Upper lobe of right lung (tissue), 1 donor: ENCODE measurements at regions not wholly inside any gene's neighbourhood (a gene's known extent, or its start where the extent isn't known, plus 50 kb on each side); places are given as distances from the start of the nearest gene placed in this dataset.
A peak's percentile ranks its signal among the peaks of the same experiment; 100 is the strongest.

ENCODE experiments used
- ATAC-seq: fragments of 200-7000 bp; cut with Tn5 transposase; one replicate; pipeline ENCODE4 v1.9.1; 2020; ENCODE audit warnings: mild to moderate bottlenecking, moderate library complexity
- DNase-seq: peaks from one replicate; pipeline ENCODE4 v3.0.0-alpha.2; 2020
- H3K27ac ChIP-seq: fragments of 200-600 bp; one replicate; pipeline ENCODE4 v1.8.0; 2022
- H3K27me3 ChIP-seq: fragments of 200-600 bp; one replicate; pipeline ENCODE4 v1.8.0; 2022; ENCODE audit warnings: mild to moderate bottlenecking
- H3K36me3 ChIP-seq: fragments of 200-600 bp; one replicate; pipeline ENCODE4 v1.8.0; 2022
- H3K4me1 ChIP-seq: fragments of 200-600 bp; one replicate; pipeline ENCODE4 v1.8.0; 2022
- H3K4me3 ChIP-seq: fragments of 200-600 bp; one replicate; pipeline ENCODE4 v1.8.0; 2022; ENCODE audit warnings: mild to moderate bottlenecking
- H3K9me3 ChIP-seq: fragments of 200-600 bp; one replicate; pipeline ENCODE4 v1.8.0; 2022
- CTCF ChIP-seq: fragments of 200-600 bp; IDR thresholded peaks from one replicate; pipeline ENCODE4 v1.8.0; 2022; ENCODE audit warnings: antibody characterized with exemption
- intact Hi-C: fragments of 100-400 bp; cut with DNase I; formaldehyde crosslinking; loops from one replicate; pipeline ENCODE4 v1.11.0; 2022
- donor health status: DM: no; HTN: yes; CAD: no; lungs with severe emphysema.

DNA sequence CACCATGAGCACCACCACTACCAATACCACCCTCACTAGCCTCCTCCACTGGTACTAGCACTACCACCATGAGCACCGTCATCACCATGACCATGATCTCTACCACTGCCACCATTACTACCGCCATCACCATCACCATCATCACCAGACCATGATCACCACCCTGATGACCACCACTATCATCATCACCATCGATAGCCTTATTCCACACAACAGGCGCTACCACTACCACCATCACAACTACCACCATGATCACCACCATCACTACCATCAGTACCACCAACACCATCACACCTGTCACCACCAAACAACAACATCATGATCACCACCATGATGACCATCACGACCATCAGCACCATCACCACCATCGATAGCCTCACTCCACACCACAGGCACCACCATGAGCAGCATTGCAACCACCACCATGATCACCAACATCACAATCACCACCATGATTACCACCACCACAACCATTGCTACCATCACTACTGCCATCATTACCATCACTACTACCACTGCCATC lies 56.6 kb upstream of the CASZ1 start:
- Histone ChIP-seq H3K4me3 (no peak overlapping the region), H3K9me3 (no peaks in the 10 kb centered on the region), H3K27me3 (no peaks in the 10 kb centered on the region), H3K27ac (no peak overlapping the region), H3K4me1 (no peaks in the 10 kb centered on the region), H3K36me3 (no peaks in the 10 kb centered on the region)
- intact Hi-C loops, result no loop called here
- no peak for TF ChIP-seq CTCF
- no peak for DNase-seq
- ATAC-seq, result no peak

DNA sequence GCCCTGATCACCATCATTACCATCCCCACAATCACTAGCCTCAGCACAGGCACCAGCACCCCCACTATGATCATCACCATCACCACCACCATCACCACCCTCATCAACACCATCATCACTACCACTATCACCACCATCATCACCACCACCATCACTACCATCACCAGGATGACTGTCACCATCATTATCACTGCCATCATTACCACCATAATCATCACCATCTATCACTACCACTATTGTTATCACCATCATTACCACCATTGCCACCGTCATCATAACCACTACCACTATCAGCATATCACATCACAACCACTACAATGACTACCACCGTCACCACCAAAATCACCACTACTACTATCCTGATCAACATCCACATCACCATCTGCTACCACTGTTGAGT lies 57.3 kb upstream of the CASZ1 start:
- H3K9me3 ChIP-seq, result no peaks in the 10 kb centered on the region
- no peak for ATAC-seq
- H3K4me3 ChIP-seq, result no peak overlapping the region
- H3K27ac ChIP-seq, result no peak overlapping the region
- intact Hi-C loops, result no loop called here
- H3K36me3 ChIP-seq, result no peaks in the 10 kb centered on the region
- no peaks in the 10 kb centered on the region for H3K27me3 ChIP-seq
- no peaks in the 10 kb centered on the region for H3K4me1 ChIP-seq
- no peak for DNase-seq
- no peak for TF ChIP-seq CTCF

- H3K27me3 ChIP-seq, result no peaks in the 10 kb centered on the region
- H3K4me1 ChIP-seq, result no peaks in the 10 kb centered on the region
- DNase-seq (no peak), ATAC-seq (no peak)
- intact Hi-C loops, result no loop called here
- no peak overlapping the region for H3K27ac ChIP-seq
- no peaks in the 10 kb centered on the region for H3K9me3 ChIP-seq
- no peak for TF ChIP-seq CTCF
- no peaks in the 10 kb centered on the region for H3K36me3 ChIP-seq
- H3K4me3 ChIP-seq, result no peak overlapping the region
Observed at GRCh38 chr1:10854856-10855459, 58.5 kb upstream of the CASZ1 start.

DNA sequence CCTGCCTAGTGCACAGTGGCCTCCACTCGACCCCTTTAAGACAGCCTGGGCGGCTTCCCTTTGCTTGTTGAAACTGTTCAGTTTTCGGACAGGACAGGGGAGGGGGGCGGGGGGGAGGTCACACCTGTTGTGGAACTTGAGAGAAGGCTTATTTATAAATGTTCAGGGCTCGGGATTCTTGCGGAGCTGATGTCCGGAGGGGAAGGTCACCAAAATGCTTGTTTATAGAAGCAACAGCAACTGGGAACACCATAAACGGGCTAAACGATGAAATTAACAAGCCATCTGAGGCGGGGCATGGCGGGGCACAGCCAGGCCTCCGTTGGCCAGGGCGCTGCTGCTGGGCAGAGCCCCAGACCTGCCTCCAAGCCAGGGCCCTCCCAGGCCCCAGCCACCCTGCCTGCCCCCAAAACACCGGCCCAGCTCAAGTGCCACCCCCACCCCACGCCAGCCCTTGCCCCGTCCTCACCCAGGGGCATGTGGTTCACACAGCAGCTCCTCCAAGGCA lies 59.8 kb upstream of the CASZ1 start:
- no peaks in the 10 kb centered on the region for H3K4me1 ChIP-seq
- no peak overlapping the region for H3K27ac ChIP-seq
- DNase-seq (peak; percentile 56), ATAC-seq (no peak)
- no peaks in the 10 kb centered on the region for H3K9me3 ChIP-seq
- H3K36me3 ChIP-seq, result no peaks in the 10 kb centered on the region
- H3K4me3 ChIP-seq, result no peak overlapping the region
- intact Hi-C loops, result no loop called here
- TF ChIP-seq CTCF, result no peak
- H3K27me3 ChIP-seq, result no peaks in the 10 kb centered on the region

- no peak overlapping the region for H3K27ac ChIP-seq
- no peaks in the 10 kb centered on the region for H3K36me3 ChIP-seq
- no peaks in the 10 kb centered on the region for H3K9me3 ChIP-seq
- DNase-seq (peak; percentile 59), ATAC-seq (no peak)
- no peak overlapping the region for H3K4me3 ChIP-seq
- intact Hi-C loops, result no loop called here
- no peaks in the 10 kb centered on the region for H3K4me1 ChIP-seq
- H3K27me3 ChIP-seq, result no peaks in the 10 kb centered on the region
- no peak for TF ChIP-seq CTCF
Observed at GRCh38 chr1:10856863-10857598, 60.6 kb upstream of the CASZ1 start.
